ENCODE measurements at regions not wholly inside any gene's neighbourhood (a gene's known extent, or its start where the extent isn't known, plus 50 kb on each side); places are given as distances from the start of the nearest gene placed in this dataset.

GRCh38 chr20:39630215-39630908, 668.2 kb downstream of the DHX35 start:
- TF ChIP-seq CTCF (IDR thresholded peaks at IDR 0.05) (no peak), POLR2A (IDR thresholded peaks at IDR 0.05) (no peak), EP300 (IDR thresholded peaks at IDR 0.05) (no peak), POLR2AphosphoS5 (IDR thresholded peaks at IDR 0.05) (no peak)
- no peaks in the 10 kb centered on the region for H3K4me1 ChIP-seq
- intact Hi-C loops (cut with DNase I; ENCODE audit: low total_unique reads) = no loop called here

GRCh38 chr20:39627765-39628164, 665.6 kb downstream of the DHX35 start:
- H3K4me1 ChIP-seq = no peaks in the 10 kb centered on the region
- no peak for DNase-seq
- no peaks in the 10 kb centered on the region for H3K36me3 ChIP-seq
- no peaks in the 10 kb centered on the region for H3K27me3 ChIP-seq
- no peak overlapping the region for H3K4me3 ChIP-seq
- H3K27ac ChIP-seq = no peak overlapping the region
- intact Hi-C loops (cut with DNase I; ENCODE audit: low total_unique reads) = no loop called here
- WGBS, 5 donors = 69 to 96% (median 80%) methylated on average over 1 of the region's 1 CpG
- no peaks in the 10 kb centered on the region for H3K9me3 ChIP-seq
- TF ChIP-seq POLR2A (IDR thresholded peaks at IDR 0.05) (no peak), EP300 (IDR thresholded peaks at IDR 0.05) (no peak), POLR2AphosphoS5 (IDR thresholded peaks at IDR 0.05) (no peak), CTCF (IDR thresholded peaks at IDR 0.05) (no peak)

More at GRCh38 chr20:39630215-39630908, 668.2 kb downstream of the DHX35 start:
- peaks cover 0 to 4% (median 0%) of the 10 kb centered on the region in 3 donors for H3K27me3 ChIP-seq
- DNase-seq = peak in 1 of 2 donors; percentile 34
- no peaks in the 10 kb centered on the region for H3K36me3 ChIP-seq
- H3K27ac ChIP-seq = no peak overlapping the region
- 76 to 83% (median 79%) methylated on average over 4 of the region's 4 CpGs for WGBS, 5 donors
- H3K9me3 ChIP-seq = no peaks in the 10 kb centered on the region
- no peak overlapping the region for H3K4me3 ChIP-seq

- no peaks in the 10 kb centered on the region for H3K9me3 ChIP-seq
- H3K4me3 ChIP-seq = no peak overlapping the region
- no peaks in the 10 kb centered on the region for H3K27me3 ChIP-seq
- H3K36me3 ChIP-seq = no peaks in the 10 kb centered on the region
- 63 to 81% (median 68%) methylated on average over 1 of the region's 1 CpG for WGBS, 5 donors
- intact Hi-C loops (cut with DNase I; ENCODE audit: low total_unique reads) = no loop called here
- no peaks in the 10 kb centered on the region for H3K4me1 ChIP-seq
- DNase-seq = no peak
- H3K27ac ChIP-seq = no peak overlapping the region
- no peak for TF ChIP-seq EP300 (IDR thresholded peaks at IDR 0.05)
- TF ChIP-seq POLR2AphosphoS5 (IDR thresholded peaks at IDR 0.05) = no peak
- no peak for TF ChIP-seq POLR2A (IDR thresholded peaks at IDR 0.05)
- no peak for TF ChIP-seq CTCF (IDR thresholded peaks at IDR 0.05)
Observed at GRCh38 chr20:39624316-39624715, 662.2 kb downstream of the DHX35 start.

GRCh38 chr20:39623584-39624234, 661.6 kb downstream of the DHX35 start:
- Histone ChIP-seq H3K4me1 (no peaks in the 10 kb centered on the region), H3K27me3 (no peaks in the 10 kb centered on the region), H3K36me3 (no peaks in the 10 kb centered on the region), H3K27ac (no peak overlapping the region), H3K4me3 (no peak overlapping the region), H3K9me3 (no peaks in the 10 kb centered on the region)
- intact Hi-C loops (cut with DNase I; ENCODE audit: low total_unique reads) = no loop called here
- no peak for DNase-seq
- TF ChIP-seq EP300 (IDR thresholded peaks at IDR 0.05) (no peak), POLR2A (IDR thresholded peaks at IDR 0.05) (no peak), POLR2AphosphoS5 (IDR thresholded peaks at IDR 0.05) (no peak), CTCF (IDR thresholded peaks at IDR 0.05) (no peak)
- 29 to 39% (median 36%) methylated on average over 2 of the region's 2 CpGs for WGBS, 5 donors

Data from stomach (tissue), 8 donors.